ENCODE measurements at regions not wholly inside any gene's neighbourhood (a gene's known extent, or its start where the extent isn't known, plus 50 kb on each side); places are given as distances from the start of the nearest gene placed in this dataset.
A peak's percentile ranks its signal among the peaks of the same experiment; 100 is the strongest.

GRCh38 chr19:28558783-28559182 is 654.2 kb downstream of the UQCRFS1 start:
- ChIA-PET POLR2A (no interaction called here), CTCF (interaction anchor here (0.8 to 1.4 kb wide), 3 partner anchors 12 to 75 kb away, joined by 5 to 13 read pairs (median 9); no protein-coding TSS in a partner anchor)
- H3K36me3 ChIP-seq (ENCODE audit: control insufficient read depth in 2 of 2, insufficient read depth in 1 of 2, low read length in 2 of 2) = peaks cover 0 to 3% of the 10 kb centered on the region in 2 experiments; a peak in 1 of 3 replicates
- TF ChIP-seq BCL11B (tag by site-specific recombination; IDR thresholded peaks at IDR 0.05; ENCODE audit: low read depth) = no peak
- TF ChIP-seq ZNF544 (tag by site-specific recombination; IDR thresholded peaks at IDR 0.05) = no peak
- no peak for TF ChIP-seq OSR2 (tag by site-specific recombination; IDR thresholded peaks at IDR 0.05)
- TF ChIP-seq HOXA7 (CRISPR knock-in tag; IDR thresholded peaks at IDR 0.05; ENCODE audit: borderline replicate concordance) = no peak
- no peak for TF ChIP-seq HIC1 (tag by site-specific recombination; IDR thresholded peaks at IDR 0.05)
- no peak for TF ChIP-seq PRDM1 (tag by site-specific recombination; IDR thresholded peaks at IDR 0.05)
- TF ChIP-seq ZNF510 (tag by site-specific recombination; IDR thresholded peaks at IDR 0.05; ENCODE audit: insufficient replicate concordance) = no peak
- no peak for TF ChIP-seq ZNF660 (tag by site-specific recombination; IDR thresholded peaks at IDR 0.05)
- no peak for TF ChIP-seq ZNF223 (tag by site-specific recombination; IDR thresholded peaks at IDR 0.05)
- no peak for TF ChIP-seq PBX3 (CRISPR knock-in tag; IDR thresholded peaks at IDR 0.05)
- TF ChIP-seq ZNF18 (tag by site-specific recombination; IDR thresholded peaks at IDR 0.05) = no peak
- TF ChIP-seq ZNF132 (tag by site-specific recombination; IDR thresholded peaks at IDR 0.05; ENCODE audit: borderline replicate concordance) = no peak
- no peak for TF ChIP-seq ZNF629 (tag by site-specific recombination; IDR thresholded peaks at IDR 0.05)
- no peak for TF ChIP-seq ZNF707 (tag by site-specific recombination; IDR thresholded peaks at IDR 0.05)
- no peak for TF ChIP-seq ZNF184 (tag by site-specific recombination; IDR thresholded peaks at IDR 0.05)
- no peak for TF ChIP-seq KLF17 (tag by site-specific recombination; IDR thresholded peaks at IDR 0.05)
- no peak overlapping the region for H3K27ac ChIP-seq (ENCODE audit: extremely low read depth, low read depth, low read length)
- no peaks in the 10 kb centered on the region for H3K9me3 ChIP-seq (ENCODE audit: control insufficient read depth, insufficient read depth, low read depth, low read length)
- peaks cover 7% of the 10 kb centered on the region; the same call in 1 of the 2 replicates for H3K4me1 ChIP-seq (ENCODE audit: control insufficient read depth, insufficient read depth, low read length)
- no peak overlapping the region for H3K4me3 ChIP-seq (ENCODE audit: low read depth, low read length)

GRCh38 chr19:28556371-28556770 is 656.6 kb downstream of the UQCRFS1 start:
- peaks cover 0 to 3% of the 10 kb centered on the region in 2 experiments; a peak in 1 of 3 replicates for H3K36me3 ChIP-seq (ENCODE audit: control insufficient read depth in 2 of 2, insufficient read depth in 1 of 2, low read length in 2 of 2)
- no peak overlapping the region for H3K27ac ChIP-seq (ENCODE audit: extremely low read depth, low read depth, low read length)
- no peaks in the 10 kb centered on the region for H3K9me3 ChIP-seq (ENCODE audit: control insufficient read depth, insufficient read depth, low read depth, low read length)
- no peaks in the 10 kb centered on the region for H3K4me1 ChIP-seq (ENCODE audit: control insufficient read depth, insufficient read depth, low read length)
- POLR2A ChIA-PET = no interaction called here
- TF ChIP-seq ZFHX2 (tag by site-specific recombination; conservative IDR thresholded peaks at IDR 0.05) = peak; percentile 72
- peak; percentile 29; the same call in 1 of the 2 replicates for TF ChIP-seq EGR2 (tag by site-specific recombination; IDR thresholded peaks at IDR 0.05; ENCODE audit: low read depth)
- no peak for TF ChIP-seq SP2 (tag by site-specific recombination; IDR thresholded peaks at IDR 0.05)
- no peak for TF ChIP-seq ZNF223 (tag by site-specific recombination; IDR thresholded peaks at IDR 0.05)
- no peak overlapping the region for H3K4me3 ChIP-seq (ENCODE audit: low read depth, low read length)
- CTCF ChIA-PET = interaction anchor here (0.6 kb wide), 1 partner anchor 64 kb away, joined by 3 read pairs; no protein-coding TSS in a partner anchor
